OCI-LY3 (cell line): ENCODE measurements at regions not wholly inside any gene's neighbourhood (a gene's known extent, or its start where the extent isn't known, plus 50 kb on each side); places are given as distances from the start of the nearest gene placed in this dataset.

ENCODE experiments used
- CTCF ChIP-seq: fragments of 200-600, 300-600 bp; sonication (generic); IDR thresholded peaks from 2 replicates; pipeline ENCODE4 v1.5.1; 2014; ENCODE audit warnings: antibody characterized with exemption, low read length, low read depth
- EZH2phosphoT487 ChIP-seq: fragments of 200-600 bp; shearing (Covaris generic); IDR thresholded peaks from 2 replicates; pipeline ENCODE4 v1.6.1; 2018; ENCODE audit warnings: antibody characterized with exemption, mixed run types, low read depth

- no peak for TF ChIP-seq CTCF
- TF ChIP-seq EZH2phosphoT487: no peak
Observed at GRCh38 chr14:36426113-36426512, 93.9 kb downstream of the NKX2-1 start.
